Lower leg skin (tissue), 4 donors: ENCODE measurements at regions not wholly inside any gene's neighbourhood (a gene's known extent, or its start where the extent isn't known, plus 50 kb on each side); places are given as distances from the start of the nearest gene placed in this dataset.

ENCODE experiments used
- DNase-seq, 2 donors: peaks; one replicate each; pipeline ENCODE4 v3.0.0-alpha.2; 2019; ENCODE audit warnings: low spot score in 2 of 2
- H3K4me3 ChIP-seq: fragments of 200-600 bp; sonication (generic); 2 replicates; pipeline ENCODE4 v1.5.1; 2017; ENCODE audit warnings: mild to moderate bottlenecking, low read depth; ENCODE audit not compliant: poor library complexity, severe bottlenecking
- POLR2A ChIP-seq, 2 donors: fragments of 450-650 bp; IDR thresholded peaks; one replicate each; pipeline ENCODE4 v1.6.1; 2016 to 2017; ENCODE audit warnings: antibody characterized with exemption in 2 of 2, mild to moderate bottlenecking in 1 of 2, moderate library complexity in 1 of 2
- WGBS, 2 donors: methylation state at CpG; one replicate each; pipeline ENCODE4 v1.1.5; 2018; 5-methylcytosine and 5-hydroxymethylcytosine counted together
- intact Hi-C: fragments of 100-400 bp; cut with DNase I; formaldehyde crosslinking; loops from one replicate; pipeline ENCODE4 v1.15.0; 2023; ENCODE audit warnings: low total_unique reads
- TF ChIP-seq, protein P1 (sequence below), 3 donors: fragments of 450-650 bp; IDR thresholded peaks; one replicate each; pipeline ENCODE4 v1.5.1; 2016; ENCODE audit warnings: antibody characterized with exemption in 3 of 3, mild to moderate bottlenecking in 3 of 3, moderate library complexity in 2 of 3

DNA sequence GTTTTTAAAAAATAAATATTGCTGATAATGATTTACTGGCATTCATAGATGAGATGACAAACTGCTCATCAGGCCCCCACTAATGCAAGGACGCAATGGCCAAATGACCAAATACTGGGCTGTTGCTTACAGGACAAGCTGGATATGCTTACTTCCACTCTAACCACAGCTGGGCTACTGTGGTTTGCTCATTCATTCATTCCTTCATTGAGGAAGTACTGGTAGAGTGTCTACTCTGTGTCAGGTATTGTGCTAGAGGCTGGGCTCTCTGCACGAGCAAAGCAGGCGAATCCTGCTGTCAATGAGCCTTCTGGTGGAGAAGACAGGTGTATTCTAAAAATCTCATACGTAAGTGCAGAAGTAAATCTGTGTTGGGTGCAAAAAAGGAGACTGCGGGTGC is 113.3 kb upstream of the SLC38A2 start:
- DNase-seq, result no peak
- no peak for TF ChIP-seq POLR2A (IDR thresholded peaks at IDR 0.05)
- TF ChIP-seq, protein P1, sequence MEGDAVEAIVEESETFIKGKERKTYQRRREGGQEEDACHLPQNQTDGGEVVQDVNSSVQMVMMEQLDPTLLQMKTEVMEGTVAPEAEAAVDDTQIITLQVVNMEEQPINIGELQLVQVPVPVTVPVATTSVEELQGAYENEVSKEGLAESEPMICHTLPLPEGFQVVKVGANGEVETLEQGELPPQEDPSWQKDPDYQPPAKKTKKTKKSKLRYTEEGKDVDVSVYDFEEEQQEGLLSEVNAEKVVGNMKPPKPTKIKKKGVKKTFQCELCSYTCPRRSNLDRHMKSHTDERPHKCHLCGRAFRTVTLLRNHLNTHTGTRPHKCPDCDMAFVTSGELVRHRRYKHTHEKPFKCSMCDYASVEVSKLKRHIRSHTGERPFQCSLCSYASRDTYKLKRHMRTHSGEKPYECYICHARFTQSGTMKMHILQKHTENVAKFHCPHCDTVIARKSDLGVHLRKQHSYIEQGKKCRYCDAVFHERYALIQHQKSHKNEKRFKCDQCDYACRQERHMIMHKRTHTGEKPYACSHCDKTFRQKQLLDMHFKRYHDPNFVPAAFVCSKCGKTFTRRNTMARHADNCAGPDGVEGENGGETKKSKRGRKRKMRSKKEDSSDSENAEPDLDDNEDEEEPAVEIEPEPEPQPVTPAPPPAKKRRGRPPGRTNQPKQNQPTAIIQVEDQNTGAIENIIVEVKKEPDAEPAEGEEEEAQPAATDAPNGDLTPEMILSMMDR (IDR thresholded peaks at IDR 0.05), result no peak
- intact Hi-C loops, result no loop called here
- 96 to 98% methylated on average over 5 of the region's 5 CpGs for WGBS, 2 donors
- H3K4me3 ChIP-seq, result no peak overlapping the region

DNA sequence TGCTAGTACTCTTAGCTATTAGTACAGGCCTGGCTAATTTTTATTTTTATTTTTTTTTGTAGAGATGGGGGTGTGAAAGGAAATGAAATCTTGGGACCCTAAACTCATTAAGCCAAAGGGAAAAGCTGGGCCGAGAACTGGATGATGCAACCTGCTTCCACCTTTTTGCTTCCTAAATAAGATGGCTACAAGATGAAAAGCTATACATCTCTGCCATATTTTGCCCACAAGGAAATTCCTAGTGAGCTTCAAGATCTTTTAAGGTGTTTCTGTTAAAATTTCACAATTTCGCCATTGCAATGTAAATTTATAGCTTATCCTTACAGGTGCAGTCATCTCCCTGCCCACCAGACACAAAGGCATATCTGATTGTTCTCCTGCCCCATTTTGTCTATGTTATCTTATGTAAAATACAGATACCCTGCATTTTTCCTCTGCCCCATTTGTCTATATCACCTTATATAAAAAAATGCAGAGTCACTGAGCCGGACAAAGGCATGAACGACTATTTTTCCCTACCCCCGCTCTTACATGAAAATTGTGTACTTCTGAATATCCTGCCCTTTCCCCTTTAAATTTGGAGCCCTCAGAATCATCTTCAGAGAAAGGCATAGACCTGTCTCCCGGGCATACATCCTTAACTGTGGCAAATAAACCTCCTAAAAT is 112.0 kb upstream of the SLC38A2 start:
- 91 to 92% methylated on average over 6 of the region's 6 CpGs for WGBS, 2 donors
- H3K4me3 ChIP-seq, result no peak overlapping the region
- DNase-seq, result no peak
- intact Hi-C loops, result no loop called here
- TF ChIP-seq POLR2A (IDR thresholded peaks at IDR 0.05), result no peak
- TF ChIP-seq, protein P1 (IDR thresholded peaks at IDR 0.05), result no peak

DNA sequence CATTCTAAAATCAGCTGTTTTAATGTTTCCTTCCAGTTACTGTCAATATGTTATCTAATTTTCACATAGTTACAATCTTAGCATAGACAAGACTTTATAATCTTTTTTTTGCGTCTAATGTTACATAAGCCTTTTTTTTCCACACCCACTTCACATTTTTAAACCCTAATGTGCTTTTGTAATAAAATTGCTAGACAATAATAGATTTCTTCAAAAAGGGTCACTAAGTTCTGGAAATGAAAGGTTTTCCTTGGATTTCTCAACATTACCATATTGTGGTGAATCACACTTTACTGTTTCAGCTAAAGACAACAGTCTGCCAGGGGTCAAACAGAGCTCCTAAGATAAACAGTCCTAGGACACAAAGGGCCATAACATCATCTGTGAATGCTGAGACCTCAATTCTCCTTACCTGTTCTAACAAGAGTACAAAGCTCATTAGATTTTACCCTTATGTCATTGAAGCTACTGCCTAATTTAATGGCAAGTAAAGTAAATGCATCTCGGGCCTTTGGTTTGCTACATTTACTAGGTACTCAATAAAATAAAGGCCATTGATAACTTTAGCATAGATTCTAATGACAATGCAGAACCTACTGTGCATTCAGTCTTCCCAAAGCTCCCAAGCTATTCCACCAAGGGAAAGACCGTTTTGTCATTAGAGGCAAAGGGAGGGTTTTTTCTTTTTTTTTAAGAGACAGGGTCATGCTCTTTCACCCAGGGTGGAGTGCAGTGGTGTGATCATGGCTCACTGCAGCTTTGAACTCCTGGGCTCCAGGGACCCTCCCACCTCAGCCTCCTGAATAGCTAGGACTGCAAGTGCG is 111.2 kb upstream of the SLC38A2 start:
- no peak for DNase-seq
- TF ChIP-seq, protein P1 (IDR thresholded peaks at IDR 0.05), result no peak
- TF ChIP-seq POLR2A (IDR thresholded peaks at IDR 0.05), result no peak
- no peak overlapping the region for H3K4me3 ChIP-seq
- intact Hi-C loops, result no loop called here
- 78 to 81% methylated on average over 4 of the region's 4 CpGs for WGBS, 2 donors

DNA sequence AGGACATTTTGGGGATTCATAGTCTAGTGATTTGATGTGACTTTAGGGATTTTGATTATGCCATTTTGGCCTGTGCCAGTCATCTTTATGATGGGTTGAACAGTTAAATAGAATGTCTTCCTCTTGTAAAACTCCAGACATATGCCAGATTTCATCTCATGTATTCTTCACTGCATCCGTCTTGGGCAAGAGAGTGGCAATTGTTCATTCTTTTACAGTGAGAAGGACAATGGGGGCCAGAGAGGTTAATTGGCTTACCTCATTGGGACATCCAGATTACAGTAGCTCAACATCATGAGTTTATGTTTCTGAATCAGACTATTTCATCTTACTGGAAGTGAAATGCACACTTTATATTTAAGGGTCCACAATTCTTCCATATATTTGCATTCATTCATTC is 108.2 kb upstream of the SLC38A2 start:
- no peak for DNase-seq
- intact Hi-C loops, result no loop called here
- no peak overlapping the region for H3K4me3 ChIP-seq
- WGBS, 2 donors, result 89% methylated on average over 1 of the region's 1 CpG
- TF ChIP-seq, protein P1 (IDR thresholded peaks at IDR 0.05), result no peak
- no peak for TF ChIP-seq POLR2A (IDR thresholded peaks at IDR 0.05)

DNA sequence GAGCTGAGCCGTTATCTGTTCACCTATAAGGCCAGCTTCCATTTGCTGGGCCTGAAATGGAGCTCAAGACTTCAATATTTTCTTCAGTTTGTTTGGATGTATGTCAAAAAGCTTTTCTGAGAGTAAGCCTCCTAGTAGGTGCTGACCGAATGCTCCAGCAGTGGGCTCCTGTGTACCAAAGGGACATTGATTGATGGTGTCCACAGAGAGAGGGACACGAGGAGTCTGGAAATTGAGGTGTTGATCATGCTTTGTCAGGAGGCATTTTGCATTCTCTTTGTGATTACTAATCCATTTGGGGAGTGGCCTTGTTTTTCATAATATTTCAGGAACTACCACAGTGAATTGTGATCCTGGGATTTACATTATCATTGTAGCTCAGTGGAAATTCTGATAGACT is 107.7 kb upstream of the SLC38A2 start:
- intact Hi-C loops, result no loop called here
- DNase-seq, result no peak
- 89 to 95% methylated on average over 3 of the region's 3 CpGs for WGBS, 2 donors
- no peak overlapping the region for H3K4me3 ChIP-seq
- TF ChIP-seq, protein P1 (IDR thresholded peaks at IDR 0.05), result no peak
- TF ChIP-seq POLR2A (IDR thresholded peaks at IDR 0.05), result no peak
